Neural cell (in vitro differentiated cells): ENCODE measurements at regions not wholly inside any gene's neighbourhood (a gene's known extent, or its start where the extent isn't known, plus 50 kb on each side); places are given as distances from the start of the nearest gene placed in this dataset.

ENCODE experiments used
- H2AFZ ChIP-seq: fragments of 200-600, 300-800 bp; sonication (generic), shearing (Covaris generic); 2 replicates; pipeline ENCODE4 v1.6.0; 2014; ENCODE audit warnings: low read depth, mild to moderate bottlenecking, antibody characterized with exemption, low read length, moderate library complexity
- H3F3A ChIP-seq: fragments of 200-600 bp; shearing (Covaris generic); 2 replicates; pipeline ENCODE4 v1.6.1; 2016; ENCODE audit warnings: mild to moderate bottlenecking, moderate library complexity, mixed read lengths, antibody characterized with exemption, low read length; ENCODE audit not compliant: insufficient read depth, poor library complexity, severe bottlenecking
- H3K27ac ChIP-seq: fragments of 200-600, 300-800 bp; sonication (generic), shearing (Covaris generic); 2 replicates; pipeline ENCODE4 v1.5.1; 2014; ENCODE audit warnings: mild to moderate bottlenecking, low read length, moderate library complexity
- H3K27me3 ChIP-seq: fragments of 300-800, 200-600 bp; sonication (generic), shearing (Covaris generic); 2 replicates; pipeline ENCODE4 v1.6.0; 2014; ENCODE audit warnings: mild to moderate bottlenecking, low read depth, low read length, moderate library complexity; ENCODE audit not compliant: insufficient read depth
- H3K36me3 ChIP-seq: fragments of 300-800, 200-600 bp; sonication (generic), shearing (Covaris generic); 2 replicates; pipeline ENCODE4 v1.5.1; 2014; ENCODE audit warnings: mild to moderate bottlenecking, antibody characterized with exemption, low read length, moderate library complexity; ENCODE audit not compliant: insufficient read depth
- H3K4me2 ChIP-seq: fragments of 300-800, 200-600 bp; sonication (generic), shearing (Covaris generic); 2 replicates; pipeline ENCODE4 v1.6.0; 2014; ENCODE audit warnings: mild to moderate bottlenecking, low read length
- H3K4me3 ChIP-seq: fragments of 300-800, 200-600 bp; sonication (generic), shearing (Covaris generic); 2 replicates; pipeline ENCODE4 v1.5.1; 2014; ENCODE audit warnings: mild to moderate bottlenecking, low read length, moderate library complexity
- H3K79me2 ChIP-seq: fragments of 200-600 bp; shearing (Covaris generic); replicated peaks from 2 replicates; pipeline ENCODE4 v1.6.0; 2014; ENCODE audit warnings: mild to moderate bottlenecking, low read length, moderate library complexity; ENCODE audit not compliant: insufficient read depth
- H3K9ac ChIP-seq: fragments of 300-800, 200-600 bp; sonication (generic), shearing (Covaris generic); 2 replicates; pipeline ENCODE4 v1.6.1; 2016; ENCODE audit warnings: mild to moderate bottlenecking, low read length, mixed read lengths
- H3K9me2 ChIP-seq: fragments of 200-600 bp; shearing (Covaris generic); 2 replicates; pipeline ENCODE4 v1.6.1; 2016; ENCODE audit warnings: mild to moderate bottlenecking, low read length, mixed read lengths; ENCODE audit not compliant: insufficient read depth
- H3K9me3 ChIP-seq: fragments of 200-600, 300-800 bp; sonication (generic), shearing (Covaris generic); 2 replicates; pipeline ENCODE4 v1.6.1; 2016; ENCODE audit warnings: mild to moderate bottlenecking, mixed run types, low read length, moderate library complexity, mixed read lengths
- H4K20me1 ChIP-seq: fragments of 200-600 bp; shearing (Covaris generic); 2 replicates; pipeline ENCODE4 v1.6.1; 2016; ENCODE audit warnings: mild to moderate bottlenecking, mixed run types; ENCODE audit not compliant: insufficient read depth
- EP300 ChIP-seq: fragments of 450-650 bp; conservative IDR thresholded peaks from 2 replicates; pipeline ENCODE4 v1.6.1; 2014; ENCODE audit warnings: antibody characterized with exemption, mild to moderate bottlenecking, moderate library complexity; ENCODE audit not compliant: poor library complexity, severe bottlenecking
- EZH2 ChIP-seq: fragments of 200-600, 300-800 bp; shearing (Covaris generic), sonication (generic); IDR thresholded peaks from 2 replicates; pipeline ENCODE4 v1.6.1; 2014; ENCODE audit warnings: antibody characterized with exemption, low read length, borderline replicate concordance, mild to moderate bottlenecking; ENCODE audit not compliant: insufficient read depth, poor library complexity, severe bottlenecking
- MXI1 ChIP-seq: fragments of 450-650 bp; conservative IDR thresholded peaks from 2 replicates; pipeline ENCODE4 v1.6.1; 2014; ENCODE audit warnings: antibody characterized with exemption, mild to moderate bottlenecking; ENCODE audit not compliant: poor library complexity, severe bottlenecking
- POLR2AphosphoS5 ChIP-seq: IDR thresholded peaks from 2 replicates; pipeline ENCODE4 v1.6.1; 2012
- RAD21 ChIP-seq: fragments of 450-650 bp; conservative IDR thresholded peaks from 2 replicates; pipeline ENCODE4 v1.6.1; 2014; ENCODE audit warnings: antibody characterized with exemption, mild to moderate bottlenecking, moderate library complexity
- SMC3 ChIP-seq: fragments of 450-650 bp; conservative IDR thresholded peaks from 2 replicates; pipeline ENCODE4 v1.6.1; 2014; ENCODE audit warnings: antibody characterized with exemption, mild to moderate bottlenecking, moderate library complexity; ENCODE audit not compliant: poor library complexity
- TAF1 ChIP-seq: IDR thresholded peaks from 2 replicates; pipeline ENCODE4 v1.6.1; 2012; ENCODE audit warnings: low read depth
- TF ChIP-seq, protein P1 (sequence below): fragments of 450-650 bp; IDR thresholded peaks from 2 replicates; pipeline ENCODE4 v1.5.1; 2014; ENCODE audit warnings: antibody characterized with exemption, mild to moderate bottlenecking, moderate library complexity; ENCODE audit not compliant: poor library complexity, severe bottlenecking
- TF ChIP-seq, protein P2 (sequence below): IDR thresholded peaks from 2 replicates; pipeline ENCODE4 v1.6.1; 2012; ENCODE audit warnings: borderline replicate concordance

DNA sequence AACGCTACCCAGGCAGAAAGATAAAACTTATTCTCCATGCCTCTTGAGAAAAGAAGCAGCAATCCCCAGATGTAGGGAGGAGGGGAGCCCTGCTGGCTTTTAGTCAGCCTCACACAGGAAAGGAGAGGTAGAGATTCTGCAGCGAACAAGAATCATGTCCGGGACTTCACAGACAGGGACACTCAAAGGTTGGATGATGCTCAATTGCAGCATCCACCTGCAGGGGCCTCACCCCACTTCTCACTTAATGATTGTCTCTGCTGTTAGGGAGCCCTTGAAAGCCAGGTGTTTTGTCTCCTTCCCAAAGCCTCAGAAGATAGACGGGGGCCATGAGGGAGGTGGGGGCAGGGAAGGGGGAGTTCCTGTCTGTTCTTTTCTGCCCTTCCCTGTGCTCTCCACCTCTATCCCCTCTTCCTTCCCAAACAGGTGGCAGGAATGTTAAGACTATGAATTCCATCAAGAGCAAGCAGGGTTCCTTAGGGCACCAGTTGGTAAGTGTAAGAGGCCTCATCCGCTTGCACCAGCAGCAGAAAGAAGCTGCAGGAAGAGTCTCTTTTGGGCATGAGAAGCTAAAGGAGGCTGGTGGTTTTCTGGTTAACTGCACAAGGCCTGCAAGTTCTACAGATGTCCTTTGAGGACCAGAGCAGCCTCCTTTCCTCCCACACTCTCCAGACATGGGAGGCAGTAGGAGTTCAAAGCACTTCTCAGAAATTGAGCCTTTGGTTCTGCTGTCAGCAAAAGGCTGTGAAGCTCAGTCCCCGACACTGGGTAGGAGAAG is 154.7 kb upstream of the TNP1 start:
- Histone ChIP-seq H3K79me2 (no peaks in the 10 kb centered on the region), H3K9me3 (no peaks in the 10 kb centered on the region), H3K4me3 (no peak overlapping the region), H3K27ac (no peak overlapping the region), H3K9me2 (no peaks in the 10 kb centered on the region), H3K27me3 (no peaks in the 10 kb centered on the region), H3K4me2 (no peak overlapping the region), H4K20me1 (no peaks in the 10 kb centered on the region), H3F3A (no peaks in the 10 kb centered on the region), H3K9ac (no peak overlapping the region), H3K36me3 (no peaks in the 10 kb centered on the region), H2AFZ (no peak overlapping the region)
- no peak for TF ChIP-seq RAD21
- TF ChIP-seq EZH2 = no peak
- TF ChIP-seq MXI1 = no peak
- no peak for TF ChIP-seq SMC3
- no peak for TF ChIP-seq EP300
- no peak for TF ChIP-seq POLR2AphosphoS5
- TF ChIP-seq, protein P1, sequence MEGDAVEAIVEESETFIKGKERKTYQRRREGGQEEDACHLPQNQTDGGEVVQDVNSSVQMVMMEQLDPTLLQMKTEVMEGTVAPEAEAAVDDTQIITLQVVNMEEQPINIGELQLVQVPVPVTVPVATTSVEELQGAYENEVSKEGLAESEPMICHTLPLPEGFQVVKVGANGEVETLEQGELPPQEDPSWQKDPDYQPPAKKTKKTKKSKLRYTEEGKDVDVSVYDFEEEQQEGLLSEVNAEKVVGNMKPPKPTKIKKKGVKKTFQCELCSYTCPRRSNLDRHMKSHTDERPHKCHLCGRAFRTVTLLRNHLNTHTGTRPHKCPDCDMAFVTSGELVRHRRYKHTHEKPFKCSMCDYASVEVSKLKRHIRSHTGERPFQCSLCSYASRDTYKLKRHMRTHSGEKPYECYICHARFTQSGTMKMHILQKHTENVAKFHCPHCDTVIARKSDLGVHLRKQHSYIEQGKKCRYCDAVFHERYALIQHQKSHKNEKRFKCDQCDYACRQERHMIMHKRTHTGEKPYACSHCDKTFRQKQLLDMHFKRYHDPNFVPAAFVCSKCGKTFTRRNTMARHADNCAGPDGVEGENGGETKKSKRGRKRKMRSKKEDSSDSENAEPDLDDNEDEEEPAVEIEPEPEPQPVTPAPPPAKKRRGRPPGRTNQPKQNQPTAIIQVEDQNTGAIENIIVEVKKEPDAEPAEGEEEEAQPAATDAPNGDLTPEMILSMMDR = no peak
- TF ChIP-seq, protein P2, sequence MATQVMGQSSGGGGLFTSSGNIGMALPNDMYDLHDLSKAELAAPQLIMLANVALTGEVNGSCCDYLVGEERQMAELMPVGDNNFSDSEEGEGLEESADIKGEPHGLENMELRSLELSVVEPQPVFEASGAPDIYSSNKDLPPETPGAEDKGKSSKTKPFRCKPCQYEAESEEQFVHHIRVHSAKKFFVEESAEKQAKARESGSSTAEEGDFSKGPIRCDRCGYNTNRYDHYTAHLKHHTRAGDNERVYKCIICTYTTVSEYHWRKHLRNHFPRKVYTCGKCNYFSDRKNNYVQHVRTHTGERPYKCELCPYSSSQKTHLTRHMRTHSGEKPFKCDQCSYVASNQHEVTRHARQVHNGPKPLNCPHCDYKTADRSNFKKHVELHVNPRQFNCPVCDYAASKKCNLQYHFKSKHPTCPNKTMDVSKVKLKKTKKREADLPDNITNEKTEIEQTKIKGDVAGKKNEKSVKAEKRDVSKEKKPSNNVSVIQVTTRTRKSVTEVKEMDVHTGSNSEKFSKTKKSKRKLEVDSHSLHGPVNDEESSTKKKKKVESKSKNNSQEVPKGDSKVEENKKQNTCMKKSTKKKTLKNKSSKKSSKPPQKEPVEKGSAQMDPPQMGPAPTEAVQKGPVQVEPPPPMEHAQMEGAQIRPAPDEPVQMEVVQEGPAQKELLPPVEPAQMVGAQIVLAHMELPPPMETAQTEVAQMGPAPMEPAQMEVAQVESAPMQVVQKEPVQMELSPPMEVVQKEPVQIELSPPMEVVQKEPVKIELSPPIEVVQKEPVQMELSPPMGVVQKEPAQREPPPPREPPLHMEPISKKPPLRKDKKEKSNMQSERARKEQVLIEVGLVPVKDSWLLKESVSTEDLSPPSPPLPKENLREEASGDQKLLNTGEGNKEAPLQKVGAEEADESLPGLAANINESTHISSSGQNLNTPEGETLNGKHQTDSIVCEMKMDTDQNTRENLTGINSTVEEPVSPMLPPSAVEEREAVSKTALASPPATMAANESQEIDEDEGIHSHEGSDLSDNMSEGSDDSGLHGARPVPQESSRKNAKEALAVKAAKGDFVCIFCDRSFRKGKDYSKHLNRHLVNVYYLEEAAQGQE = no peak
- no peak for TF ChIP-seq TAF1

DNA sequence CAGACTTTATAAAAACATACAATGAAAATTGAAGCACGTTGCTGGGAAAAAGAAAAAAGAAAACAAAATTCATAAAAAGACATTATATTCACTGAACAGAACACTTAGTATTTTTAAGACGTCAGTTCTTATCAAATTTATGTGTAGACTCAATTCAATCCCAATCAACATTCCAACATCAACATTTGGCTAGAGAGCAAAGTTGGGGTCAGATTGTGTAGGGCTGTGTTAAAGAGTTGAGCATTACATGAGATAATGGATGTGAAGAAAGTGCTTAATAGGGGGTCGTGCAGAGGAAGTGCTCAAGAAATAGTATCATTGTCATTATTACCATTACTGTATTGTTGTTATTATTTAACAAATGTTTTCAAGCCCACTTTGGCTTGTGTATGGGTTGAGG is 154.1 kb upstream of the TNP1 start:
- Histone ChIP-seq H3K9me3 (no peaks in the 10 kb centered on the region), H3K27ac (no peak overlapping the region), H3K4me2 (no peak overlapping the region)

More for the DNA sequence above, 154.1 kb upstream of the TNP1 start:
- Histone ChIP-seq H3K27me3 (no peaks in the 10 kb centered on the region), H3K9ac (no peak overlapping the region), H3K4me3 (no peak overlapping the region), H3K36me3 (no peaks in the 10 kb centered on the region), H3K9me2 (no peaks in the 10 kb centered on the region), H2AFZ (no peak overlapping the region), H3K79me2 (no peaks in the 10 kb centered on the region), H3F3A (no peaks in the 10 kb centered on the region), H4K20me1 (no peaks in the 10 kb centered on the region)
- TF ChIP-seq, protein P1 = no peak
- TF ChIP-seq POLR2AphosphoS5 (no peak), EZH2 (no peak), MXI1 (no peak), SMC3 (no peak), EP300 (no peak), TAF1 (no peak), RAD21 (no peak)
- TF ChIP-seq, protein P2 = no peak
